BLaER1 treated with 17β-estradiol and CSF1 and Interleukin-3, amounts not matched to agents 10 nM and 100 nM (cell line): ENCODE measurements at regions not wholly inside any gene's neighbourhood (a gene's known extent, or its start where the extent isn't known, plus 50 kb on each side); places are given as distances from the start of the nearest gene placed in this dataset.
"Not testable (repeated sequence)": the region's sequence is repeated elsewhere in the genome, so short reads cannot be mapped to it uniquely, and the experiment has no call there.

Experiments
- H3K27ac ChIP-seq, 11 experiments: shearing (Covaris generic); formaldehyde crosslinking; 2 replicates each; pipeline ENCODE4 v1.8.1; 2022
- H3K27me3 ChIP-seq, 11 experiments: shearing (Covaris generic); formaldehyde crosslinking; 2 replicates each; pipeline ENCODE4 v1.8.1; 2022
- H3K36me3 ChIP-seq, 11 experiments: shearing (Covaris generic); formaldehyde crosslinking; 2 replicates each; pipeline ENCODE4 v1.8.1; 2022
- H3K4me1 ChIP-seq, 10 experiments: shearing (Covaris generic); formaldehyde crosslinking; 2 replicates each; pipeline ENCODE4 v1.8.1; 2022
- H3K4me2 ChIP-seq, 11 experiments: shearing (Covaris generic); formaldehyde crosslinking; 2 replicates each; pipeline ENCODE4 v1.8.1; 2022
- H3K4me3 ChIP-seq, 10 experiments: shearing (Covaris generic); formaldehyde crosslinking; 2 replicates each; pipeline ENCODE4 v1.8.1; 2022
- H3K9ac ChIP-seq, 11 experiments: shearing (Covaris generic); formaldehyde crosslinking; 2 replicates each; pipeline ENCODE4 v1.8.1; 2022
- H3K9me3 ChIP-seq, 11 experiments: shearing (Covaris generic); formaldehyde crosslinking; replicated peaks in 1 of 11; 2 replicates each; pipeline ENCODE4 v1.8.1; 2022
- H4K20me1 ChIP-seq, 11 experiments: shearing (Covaris generic); formaldehyde crosslinking; 2 replicates each; pipeline ENCODE4 v1.8.1; 2022

DNA sequence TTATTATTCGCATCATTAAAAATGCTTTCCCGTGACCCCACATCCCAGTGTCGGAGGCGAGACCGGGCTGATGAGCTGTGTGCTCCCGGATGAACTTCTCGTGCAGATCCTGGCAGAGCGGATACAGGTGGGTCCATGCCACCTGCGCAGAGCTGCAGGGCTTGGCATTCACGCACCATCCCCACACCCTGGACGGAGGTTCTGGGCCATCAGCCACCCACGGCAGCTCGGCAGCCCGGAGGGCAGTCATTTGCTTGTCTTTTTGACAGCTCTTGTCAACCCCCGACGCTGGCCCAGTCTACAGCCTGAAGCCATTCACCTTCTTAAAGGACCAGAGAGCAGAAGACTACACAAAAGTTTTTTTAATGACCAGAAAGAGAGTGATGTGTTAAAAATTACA lies 166.7 kb upstream of the NBPF12 start:
- not testable (repeated sequence) for H3K4me2 ChIP-seq, H3K9ac ChIP-seq

DNA sequence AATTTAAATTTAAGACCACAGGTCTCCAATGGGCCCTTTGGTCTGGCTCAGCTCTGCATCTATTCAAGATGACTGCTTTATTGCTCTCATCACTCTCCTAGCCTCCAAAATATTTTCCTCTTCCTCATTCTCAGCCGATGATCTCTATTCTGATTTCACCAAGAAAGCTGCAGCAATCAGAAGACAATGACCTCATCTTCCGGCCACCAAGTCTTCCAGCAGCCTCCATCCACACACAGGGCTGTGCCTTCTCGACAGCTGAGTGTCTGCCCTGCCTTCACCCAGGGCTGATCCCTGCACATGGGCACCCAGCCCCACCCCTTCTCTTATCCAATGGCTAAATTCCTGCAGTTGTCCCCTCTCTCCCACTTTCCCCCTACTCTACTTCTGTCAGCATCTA lies 167.1 kb upstream of the NBPF12 start:
- H3K9me3 ChIP-seq, H3K4me3 ChIP-seq, H3K9ac ChIP-seq, H3K27me3 ChIP-seq, H3K36me3 ChIP-seq, H3K4me1 ChIP-seq, H4K20me1 ChIP-seq, H3K27ac ChIP-seq, H3K4me2 ChIP-seq: not testable (repeated sequence)

More for the DNA sequence above, 166.7 kb upstream of the NBPF12 start:
- H3K4me3 ChIP-seq, H3K27me3 ChIP-seq, H3K36me3 ChIP-seq, H3K4me1 ChIP-seq, H4K20me1 ChIP-seq, H3K9me3 ChIP-seq, H3K27ac ChIP-seq: not testable (repeated sequence)

DNA sequence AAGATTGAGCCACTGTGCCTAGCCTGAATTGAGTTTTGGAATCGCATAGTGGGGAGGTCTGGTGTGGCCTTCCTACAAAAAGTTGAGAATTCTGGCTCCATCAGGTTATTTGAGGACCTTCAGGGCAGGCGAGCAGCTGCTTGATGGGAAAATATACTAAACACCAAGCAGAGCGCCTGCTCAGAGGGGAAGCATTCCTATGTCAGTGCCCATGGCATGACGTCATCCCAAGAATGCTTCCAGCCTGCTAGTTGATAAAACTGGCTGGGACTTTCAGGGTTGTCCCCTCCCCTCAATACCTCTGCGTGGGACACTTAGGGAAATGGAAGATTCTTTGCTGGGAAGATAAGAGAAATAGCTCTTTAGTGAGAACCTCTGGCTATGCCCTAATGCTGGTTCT lies 174.9 kb upstream of the NBPF12 start:
- H3K4me1 ChIP-seq, H3K4me2 ChIP-seq, H3K36me3 ChIP-seq, H3K27me3 ChIP-seq, H3K4me3 ChIP-seq, H3K27ac ChIP-seq, H3K9me3 ChIP-seq, H3K9ac ChIP-seq, H4K20me1 ChIP-seq: not testable (repeated sequence)

DNA sequence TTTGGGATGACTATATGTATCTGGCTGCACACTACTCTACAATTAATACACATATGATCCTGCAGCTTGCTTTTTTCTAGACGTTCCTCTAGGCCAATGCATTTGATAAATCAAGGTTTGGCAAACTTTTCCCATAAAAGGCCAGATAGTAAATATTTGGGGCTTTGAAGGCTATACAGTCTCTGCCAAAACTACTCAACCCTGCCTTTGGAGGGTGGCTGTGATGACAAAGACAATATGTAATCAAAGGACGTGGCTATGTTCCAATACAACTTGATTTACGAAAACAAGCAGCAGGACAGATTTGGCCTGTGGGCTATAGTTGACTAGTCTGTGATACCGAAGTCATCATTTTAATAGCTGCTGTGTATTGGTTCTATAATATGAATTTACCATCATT lies 181.3 kb upstream of the NBPF12 start:
- H3K27ac ChIP-seq, H3K4me3 ChIP-seq, H3K27me3 ChIP-seq, H3K9ac ChIP-seq, H3K4me2 ChIP-seq, H4K20me1 ChIP-seq, H3K4me1 ChIP-seq, H3K9me3 ChIP-seq, H3K36me3 ChIP-seq: not testable (repeated sequence)

DNA sequence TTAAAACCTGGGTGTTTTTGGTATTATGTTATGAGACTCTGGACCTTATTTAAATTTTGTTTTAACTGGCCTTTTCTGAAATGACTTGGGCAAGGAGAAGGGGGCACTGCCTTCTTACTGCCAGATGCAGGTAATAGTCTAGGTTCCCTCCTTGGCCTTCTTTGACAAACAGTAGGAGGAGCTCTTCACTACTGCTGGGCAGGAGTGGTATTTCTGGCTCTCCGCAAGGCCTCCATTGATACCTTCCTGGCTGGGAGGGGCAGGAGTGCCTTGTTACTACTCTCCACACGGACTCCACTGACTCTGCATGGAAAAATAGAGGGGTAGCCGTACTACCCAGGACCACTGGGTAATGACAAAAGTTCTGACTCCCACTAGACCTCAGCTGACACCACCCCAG lies 189.4 kb upstream of the NBPF12 start:
- not testable (repeated sequence) for H3K4me3 ChIP-seq, H3K4me1 ChIP-seq, H3K9ac ChIP-seq, H3K27me3 ChIP-seq, H3K27ac ChIP-seq, H4K20me1 ChIP-seq, H3K36me3 ChIP-seq, H3K9me3 ChIP-seq, H3K4me2 ChIP-seq

DNA sequence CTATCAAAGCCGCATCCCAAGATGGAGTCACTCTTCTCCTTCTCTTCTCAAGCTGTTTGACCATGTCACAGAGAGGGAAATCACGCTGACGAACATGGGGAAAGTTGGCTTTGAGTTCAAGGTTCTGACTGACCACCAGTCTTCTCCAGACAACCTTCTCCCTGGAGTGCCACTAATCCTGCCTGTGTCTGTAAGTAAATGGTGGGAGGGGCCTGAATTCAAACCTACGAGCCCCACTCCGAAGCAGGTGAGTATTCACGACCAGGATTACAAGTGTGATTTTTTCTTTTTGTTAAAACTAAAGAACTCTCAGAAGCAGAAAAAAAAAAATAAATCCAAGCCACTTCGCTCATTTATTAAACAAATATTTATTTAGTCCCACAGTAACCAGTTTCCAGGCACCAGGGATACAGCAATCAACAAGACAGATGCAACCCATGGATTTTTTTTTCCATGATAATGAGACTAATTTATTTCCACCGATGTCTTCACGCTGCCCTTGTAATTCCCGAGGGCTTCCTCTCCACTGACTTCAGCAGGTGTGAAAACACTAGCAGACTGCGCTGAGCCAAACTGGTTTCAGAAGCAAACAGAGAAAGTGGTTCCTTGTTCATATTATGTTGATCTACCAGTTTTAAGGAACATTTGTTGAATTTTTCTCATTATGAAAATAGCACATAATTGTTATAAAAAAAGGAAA lies 206.0 kb upstream of the NBPF12 start:
- not testable (repeated sequence) for H3K9me3 ChIP-seq, H3K27ac ChIP-seq, H3K27me3 ChIP-seq, H3K4me1 ChIP-seq, H3K9ac ChIP-seq, H3K36me3 ChIP-seq, H4K20me1 ChIP-seq, H3K4me3 ChIP-seq, H3K4me2 ChIP-seq

DNA sequence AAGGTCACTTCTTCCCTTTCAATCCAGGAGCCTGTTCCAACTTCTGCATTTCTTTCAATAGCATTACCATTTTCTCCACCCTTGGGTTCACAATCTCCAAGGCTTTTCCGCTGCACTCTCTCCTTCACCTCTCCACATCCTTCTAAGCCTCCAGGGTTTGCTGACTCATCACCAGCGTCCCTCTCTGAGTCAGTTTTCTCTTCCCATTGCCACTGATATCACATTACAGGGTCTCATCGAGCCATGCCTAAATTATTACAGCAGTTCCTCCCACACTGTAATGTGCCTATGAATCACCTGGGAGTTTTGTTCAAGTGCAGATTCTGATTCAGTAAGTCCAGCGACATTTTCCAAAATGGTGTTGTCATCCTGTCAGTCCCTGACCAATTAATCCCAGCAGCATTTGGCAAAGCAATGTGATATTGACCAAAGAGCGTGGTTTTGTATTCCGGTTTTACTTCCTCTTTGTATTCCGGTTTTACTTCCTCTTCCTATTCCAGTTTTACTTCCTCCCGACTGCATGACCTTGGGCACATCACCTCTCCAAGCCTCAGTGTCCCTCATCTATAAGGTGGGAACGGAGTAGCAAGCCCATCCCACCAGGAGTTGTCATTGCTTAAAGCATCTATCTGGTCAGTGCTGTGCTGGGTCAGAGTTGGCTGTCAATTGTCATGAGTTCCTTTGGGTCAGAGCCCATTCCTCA lies 208.3 kb upstream of the NBPF12 start:
- not testable (repeated sequence) for H3K4me3 ChIP-seq, H3K9me3 ChIP-seq, H3K4me2 ChIP-seq, H3K27me3 ChIP-seq, H3K9ac ChIP-seq, H4K20me1 ChIP-seq, H3K27ac ChIP-seq, H3K4me1 ChIP-seq, H3K36me3 ChIP-seq

DNA sequence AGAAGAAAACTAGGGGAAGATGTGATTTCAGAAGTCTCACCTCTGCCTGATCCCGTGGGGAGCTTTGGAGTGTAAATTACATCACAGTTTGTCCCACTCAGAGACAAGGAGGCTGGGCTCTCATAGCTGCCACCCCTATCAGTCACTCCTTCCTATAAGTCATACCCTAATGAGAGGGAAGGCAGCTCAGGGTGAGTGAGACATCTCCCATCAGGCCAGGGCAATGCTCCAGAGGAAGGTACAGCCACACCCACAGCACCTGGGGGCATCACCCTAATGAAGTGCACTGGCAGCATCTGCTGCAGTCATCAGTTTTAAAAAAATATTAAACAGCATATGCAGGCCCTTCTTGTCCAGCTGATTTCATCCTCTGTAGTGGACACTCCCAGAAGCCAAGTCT lies 223.1 kb upstream of the NBPF12 start:
- not testable (repeated sequence) for H3K27ac ChIP-seq, H3K36me3 ChIP-seq, H3K9me3 ChIP-seq, H3K4me3 ChIP-seq, H3K4me1 ChIP-seq, H3K27me3 ChIP-seq, H3K9ac ChIP-seq, H4K20me1 ChIP-seq, H3K4me2 ChIP-seq

DNA sequence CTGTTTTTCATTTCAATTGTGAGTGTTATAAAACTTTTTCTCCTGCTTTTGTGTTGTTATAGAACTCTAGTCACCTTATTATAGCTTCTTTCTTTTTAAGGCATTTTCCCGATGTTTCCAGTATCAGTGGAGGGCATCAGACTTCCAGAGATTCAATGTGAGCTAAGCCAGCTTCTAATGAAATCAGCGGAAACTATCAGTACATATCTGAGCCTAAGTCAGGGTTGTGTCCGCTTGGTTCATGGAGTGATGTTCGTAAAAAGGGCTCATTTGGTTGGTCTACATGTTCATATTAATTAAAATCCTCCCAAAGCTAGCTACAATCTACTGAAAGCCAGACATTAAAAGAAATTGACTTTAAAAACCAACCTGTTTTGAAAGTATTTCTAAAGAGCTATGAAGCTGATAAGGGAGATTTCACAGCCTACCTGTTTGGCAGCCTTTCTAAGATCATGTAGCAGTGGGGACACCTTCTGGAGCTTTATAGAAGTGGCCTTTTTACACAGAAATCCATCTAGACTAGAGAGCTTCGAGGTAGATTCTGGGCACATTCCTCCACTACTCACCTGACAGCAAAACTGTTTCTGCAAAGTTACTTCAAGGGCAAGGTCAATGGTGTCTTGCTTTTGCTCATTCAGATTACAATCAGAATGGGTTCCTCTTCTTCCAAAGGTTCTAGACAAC lies 227.1 kb upstream of the NBPF12 start:
- not testable (repeated sequence) for H3K9ac ChIP-seq, H3K36me3 ChIP-seq, H4K20me1 ChIP-seq, H3K9me3 ChIP-seq, H3K4me1 ChIP-seq, H3K4me3 ChIP-seq, H3K27me3 ChIP-seq, H3K4me2 ChIP-seq, H3K27ac ChIP-seq

DNA sequence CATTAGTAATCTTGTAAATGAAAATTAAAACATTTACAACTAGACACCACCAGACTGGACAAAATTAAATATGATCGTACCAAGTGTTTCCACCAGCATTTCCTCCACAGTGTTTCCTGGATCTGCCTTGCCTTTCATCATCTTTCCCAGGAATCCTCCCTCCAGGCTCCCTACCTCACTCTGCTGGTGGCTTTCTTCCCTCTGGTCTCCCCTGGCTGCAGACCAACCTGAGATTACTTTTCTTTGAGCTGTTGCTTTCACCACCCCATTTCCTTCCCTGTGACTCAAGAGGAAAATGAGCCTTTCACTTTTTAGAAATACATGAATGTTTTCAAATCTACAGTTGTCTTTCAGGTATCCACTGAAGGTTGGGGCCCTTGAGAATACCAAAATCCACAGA lies 228.8 kb upstream of the NBPF12 start:
- H3K27me3 ChIP-seq, H3K9me3 ChIP-seq, H3K4me3 ChIP-seq, H3K9ac ChIP-seq, H4K20me1 ChIP-seq, H3K4me2 ChIP-seq, H3K4me1 ChIP-seq, H3K36me3 ChIP-seq, H3K27ac ChIP-seq: not testable (repeated sequence)

DNA sequence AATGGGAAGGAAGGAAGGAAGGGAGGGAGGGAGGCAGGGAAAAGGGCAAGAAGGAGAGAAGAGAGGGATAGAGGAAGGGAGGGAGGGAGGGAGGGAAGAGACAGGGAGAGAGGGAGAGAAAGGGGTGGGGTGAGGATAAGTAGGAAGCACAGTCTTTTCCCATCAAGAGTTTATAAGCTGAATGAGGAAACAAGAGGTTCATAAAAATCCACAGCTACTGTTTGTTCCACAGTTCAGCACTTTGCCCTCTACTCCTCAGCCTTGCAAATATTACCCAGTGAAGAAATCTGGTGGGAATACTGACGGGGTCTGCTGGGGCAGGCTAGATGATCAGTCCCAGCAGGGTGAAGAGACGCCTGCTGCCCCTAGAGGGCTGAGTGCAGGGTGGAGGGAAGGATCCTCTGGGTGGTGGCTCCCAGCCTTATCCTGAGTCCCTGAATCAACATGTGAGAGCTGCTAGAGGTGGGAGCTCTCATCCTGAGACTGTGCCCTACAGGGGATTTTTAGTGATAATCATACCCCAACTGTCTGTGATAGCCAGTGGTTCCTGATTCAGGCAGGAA lies 233.9 kb upstream of the NBPF12 start:
- H3K27ac ChIP-seq, H3K4me3 ChIP-seq, H3K9ac ChIP-seq, H4K20me1 ChIP-seq, H3K27me3 ChIP-seq, H3K36me3 ChIP-seq, H3K4me2 ChIP-seq, H3K9me3 ChIP-seq: not testable (repeated sequence)
- peaks cover 0 to 10% (median 4%) of the 10 kb centered on the region in 10 experiments; a peak in 11 of 20 replicates for H3K4me1 ChIP-seq

DNA sequence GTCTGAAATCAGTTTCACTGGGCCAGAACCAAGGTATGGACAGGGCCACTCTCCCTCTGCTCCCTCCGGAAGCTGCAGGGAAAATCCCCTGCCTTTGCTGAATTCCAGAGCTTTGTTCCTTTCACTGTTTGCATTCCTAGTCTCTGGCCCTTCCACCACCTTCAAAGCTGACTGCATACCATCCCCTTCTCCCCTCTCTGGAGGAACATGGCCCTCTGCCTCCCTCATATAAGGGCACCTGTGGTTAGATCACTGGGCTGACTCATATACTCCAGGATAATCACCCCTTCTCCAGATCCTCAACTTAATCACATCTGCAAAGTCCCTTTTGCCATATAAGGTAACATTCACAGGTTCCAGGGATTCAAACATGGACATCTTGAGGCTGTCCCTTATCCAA lies 236.8 kb upstream of the NBPF12 start:
- H4K20me1 ChIP-seq, H3K27ac ChIP-seq: not testable (repeated sequence)
- H3K4me1 ChIP-seq = peaks cover 0 to 10% (median 4%) of the 10 kb centered on the region in 10 experiments; a peak in 11 of 20 replicates

DNA sequence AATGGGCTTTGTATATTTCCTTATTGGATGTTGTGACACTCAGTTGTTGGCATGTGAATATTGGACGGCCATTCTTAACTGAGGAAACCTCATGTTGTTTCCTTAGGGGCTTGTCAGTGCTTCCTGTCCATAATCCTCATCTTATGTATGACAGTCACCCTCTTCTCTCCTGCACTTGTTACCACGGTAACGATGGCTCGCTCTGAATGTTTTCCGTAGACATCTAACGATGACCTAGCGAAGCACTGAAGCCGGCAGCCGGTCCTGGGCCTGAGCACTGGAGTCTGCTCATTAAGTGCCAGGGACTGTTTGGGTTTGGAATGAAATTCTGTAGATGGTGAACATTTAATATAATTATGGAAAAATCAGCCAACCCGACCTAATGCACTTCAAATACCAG lies 242.7 kb upstream of the NBPF12 start:
- H3K9me3 ChIP-seq, H4K20me1 ChIP-seq, H3K4me1 ChIP-seq, H3K9ac ChIP-seq, H3K4me2 ChIP-seq, H3K27ac ChIP-seq, H3K27me3 ChIP-seq, H3K36me3 ChIP-seq, H3K4me3 ChIP-seq: not testable (repeated sequence)

More for the DNA sequence above, 236.8 kb upstream of the NBPF12 start:
- H3K36me3 ChIP-seq, H3K4me3 ChIP-seq, H3K9me3 ChIP-seq, H3K9ac ChIP-seq, H3K27me3 ChIP-seq: not testable (repeated sequence)
- 0 out of 22 replicates have a peak overlapping the region, but pooled peaks of 3 of the 11 experiments have one; percentile 33 to 42 (median 37) for H3K4me2 ChIP-seq

DNA sequence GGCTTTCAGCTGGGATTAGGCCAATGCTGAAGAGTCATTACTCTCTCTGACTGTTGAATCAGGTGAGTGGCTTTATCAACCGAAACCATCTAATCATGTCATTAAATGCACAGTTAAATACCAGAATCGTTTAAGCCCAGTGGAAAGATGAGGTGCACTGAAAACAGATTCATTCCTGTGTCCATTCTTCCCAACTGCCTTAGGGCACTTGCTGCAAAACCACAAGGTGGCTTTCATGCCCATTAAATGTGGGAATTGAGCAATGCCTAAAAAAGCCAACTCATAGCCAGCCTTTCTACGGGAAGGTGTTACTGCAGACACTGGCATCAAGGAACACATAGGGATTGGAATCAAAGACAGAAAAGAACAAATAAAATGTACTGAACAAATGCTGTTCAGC lies 246.3 kb upstream of the NBPF12 start:
- H3K9ac ChIP-seq, H3K27me3 ChIP-seq: not testable (repeated sequence)

More for the DNA sequence above, 246.3 kb upstream of the NBPF12 start:
- H3K27ac ChIP-seq, H3K4me3 ChIP-seq, H3K9me3 ChIP-seq, H3K36me3 ChIP-seq, H4K20me1 ChIP-seq, H3K4me2 ChIP-seq, H3K4me1 ChIP-seq: not testable (repeated sequence)
